SH-SY5Y (cell line): ENCODE measurements at regions not wholly inside any gene's neighbourhood (a gene's known extent, or its start where the extent isn't known, plus 50 kb on each side); places are given as distances from the start of the nearest gene placed in this dataset.

ENCODE experiments used
- GATA2 ChIP-seq: IDR thresholded peaks from 2 replicates; pipeline ENCODE4 v1.6.1; 2011; ENCODE audit warnings: mild to moderate bottlenecking, low read depth, low read length
- GATA3 ChIP-seq: IDR thresholded peaks from 2 replicates; pipeline ENCODE4 v1.6.1; 2011; ENCODE audit warnings: low read depth, mild to moderate bottlenecking, low read length, moderate library complexity

GRCh38 chr2:193272011-193272410 lies 1077.3 kb upstream of the TMEFF2 start:
- no peak for TF ChIP-seq GATA2
- no peak for TF ChIP-seq GATA3
